GM19193 (cell line): ENCODE measurements at regions not wholly inside any gene's neighbourhood (a gene's known extent, or its start where the extent isn't known, plus 50 kb on each side); places are given as distances from the start of the nearest gene placed in this dataset.

Experiments
- POLR2A ChIP-seq: IDR thresholded peaks from 4 replicates; pipeline ENCODE4 v1.6.1; 2011; ENCODE audit not compliant: insufficient read depth, insufficient read length; ENCODE audit errors: extremely low read depth

GRCh38 chr2:146720170-146720569 lies 1124.7 kb upstream of the ACVR2A start:
- no peak for TF ChIP-seq POLR2A

GRCh38 chr2:146716591-146716990 lies 1128.2 kb upstream of the ACVR2A start:
- no peak for TF ChIP-seq POLR2A

- no peak for TF ChIP-seq POLR2A
These were observed 1135.8 kb upstream of the ACVR2A start for GRCh38 chr2:146709004-146709403.

- TF ChIP-seq POLR2A, result no peak
These were observed 1143.6 kb upstream of the ACVR2A start for GRCh38 chr2:146701183-146701582.

- TF ChIP-seq POLR2A, result no peak
These were observed 1147.5 kb upstream of the ACVR2A start for GRCh38 chr2:146697307-146697706.

- no peak for TF ChIP-seq POLR2A
These were observed 1162.8 kb upstream of the ACVR2A start for GRCh38 chr2:146681991-146682390.

GRCh38 chr2:146678516-146678915 lies 1166.3 kb upstream of the ACVR2A start:
- no peak for TF ChIP-seq POLR2A

- TF ChIP-seq POLR2A, result no peak
These were observed 1167.5 kb upstream of the ACVR2A start for GRCh38 chr2:146677280-146677679.

GRCh38 chr2:146669735-146670134 lies 1175.1 kb upstream of the ACVR2A start:
- no peak for TF ChIP-seq POLR2A

GRCh38 chr2:146666340-146666739 lies 1178.5 kb upstream of the ACVR2A start:
- no peak for TF ChIP-seq POLR2A

GRCh38 chr2:146665800-146666199 lies 1179.0 kb upstream of the ACVR2A start:
- TF ChIP-seq POLR2A, result no peak

GRCh38 chr2:146661473-146662096 lies 1183.2 kb upstream of the ACVR2A start:
- TF ChIP-seq POLR2A, result no peak

- no peak for TF ChIP-seq POLR2A
These were observed 1184.9 kb upstream of the ACVR2A start for GRCh38 chr2:146659976-146660375.

GRCh38 chr2:146652311-146652710 lies 1192.5 kb upstream of the ACVR2A start:
- TF ChIP-seq POLR2A, result no peak

GRCh38 chr2:146651361-146651760 lies 1193.5 kb upstream of the ACVR2A start:
- no peak for TF ChIP-seq POLR2A

- TF ChIP-seq POLR2A, result no peak
These were observed 1202.8 kb upstream of the ACVR2A start for GRCh38 chr2:146642066-146642465.
